ENCODE measurements at regions not wholly inside any gene's neighbourhood (a gene's known extent, or its start where the extent isn't known, plus 50 kb on each side); places are given as distances from the start of the nearest gene placed in this dataset.

GRCh38 chr2:128803222-128803621 lies 484.6 kb upstream of the HS6ST1 start:
- TF ChIP-seq CREM (IDR thresholded peaks at IDR 0.05; ENCODE audit: low read depth), result no peak
- DNase-seq (ENCODE audit: extremely low read depth in 1 of 4, low spot score in 3 of 4), result no peak
- H3K4me3 ChIP-seq, result no peak overlapping the region
- no TSS peak for BruUV-seq (replicated peaks)
- no peaks in the 10 kb centered on the region for H4K20me1 ChIP-seq (replicated peaks; ENCODE audit: control insufficient read depth, insufficient read depth, low read length)
- no peaks in the 10 kb centered on the region for H3K27me3 ChIP-seq (ENCODE audit: control insufficient read depth in 2 of 2, insufficient read depth in 2 of 2, low read length in 2 of 2)
- H3K9ac ChIP-seq (ENCODE audit: insufficient read depth in 1 of 2, low read depth in 2 of 2, low read length in 2 of 2), result no peak overlapping the region
- H3K4me2 ChIP-seq (ENCODE audit: insufficient read depth, low read length), result no peak overlapping the region
- no peak for ATAC-seq
- no peak overlapping the region for H3K27ac ChIP-seq (ENCODE audit: extremely low read depth, low read depth, low read length)
- intact Hi-C loops (cut with micrococcal nuclease), result no loop called here
- no peaks in the 10 kb centered on the region for H3K79me2 ChIP-seq (ENCODE audit: control insufficient read depth, insufficient read depth, low read length)
- no peaks in the 10 kb centered on the region for H3K36me3 ChIP-seq (ENCODE audit: control insufficient read depth, insufficient read depth, low read length)
- in situ Hi-C loops (cut with MboI), result no loop called here
- FAIRE-seq, result no peak
- CTCF ChIA-PET (ENCODE audit: low intra/inter-chr PET ratio), result no interaction called here
- H3K4me1 ChIP-seq (replicated peaks in 1 of 2; ENCODE audit: control insufficient read depth in 2 of 2, insufficient read depth in 2 of 2, low read length in 2 of 2), result no peaks in the 10 kb centered on the region
- POLR2A ChIA-PET, result no interaction called here
- H3K9me1 ChIP-seq (ENCODE audit: control insufficient read depth, insufficient read depth, low read length), result no peaks in the 10 kb centered on the region
- no peaks in the 10 kb centered on the region for H3K9me3 ChIP-seq (replicated peaks; ENCODE audit: control insufficient read depth, insufficient read depth, low read depth, low read length)
- WGBS (ENCODE audit: insufficient coverage, low coverage, missing lambda C conversion rate), result 0% methylated on average over 2 of the region's 2 CpGs
- no peak overlapping the region for H2AFZ ChIP-seq (ENCODE audit: low read depth, low read length)

- no peaks in the 10 kb centered on the region for H3K4me1 ChIP-seq (replicated peaks in 1 of 2; ENCODE audit: control insufficient read depth in 2 of 2, insufficient read depth in 2 of 2, low read length in 2 of 2)
- no peak for DNase-seq (ENCODE audit: extremely low read depth in 1 of 4, low spot score in 3 of 4)
- no peak overlapping the region for H3K27ac ChIP-seq (ENCODE audit: extremely low read depth, low read depth, low read length)
- no peaks in the 10 kb centered on the region for H3K79me2 ChIP-seq (ENCODE audit: control insufficient read depth, insufficient read depth, low read length)
- BruUV-seq (replicated peaks), result no TSS peak
- H4K20me1 ChIP-seq (replicated peaks; ENCODE audit: control insufficient read depth, insufficient read depth, low read length), result no peaks in the 10 kb centered on the region
- POLR2A ChIA-PET, result no interaction called here
- intact Hi-C loops (cut with micrococcal nuclease), result no loop called here
- CTCF ChIA-PET (ENCODE audit: low intra/inter-chr PET ratio), result no interaction called here
- TF ChIP-seq ZNF717 (CRISPR knock-in tag; IDR thresholded peaks at IDR 0.05), result no peak
- no peak for TF ChIP-seq MCM3 (IDR thresholded peaks at IDR 0.05)
- TF ChIP-seq MECOM (CRISPR knock-in tag; IDR thresholded peaks at IDR 0.05), result no peak
- TF ChIP-seq ZNF311 (CRISPR knock-in tag; IDR thresholded peaks at IDR 0.05), result no peak
- no peak for TF ChIP-seq ADNP (tag; IDR thresholded peaks at IDR 0.05)
- TF ChIP-seq PRMT5 (CRISPR knock-in tag; IDR thresholded peaks at IDR 0.05), result no peak
- no peak for TF ChIP-seq KDM2B (CRISPR knock-in tag; IDR thresholded peaks at IDR 0.05)
- no peak for TF ChIP-seq BHLHE40 (IDR thresholded peaks at IDR 0.05; ENCODE audit: low read length)
- no peaks in the 10 kb centered on the region for H3K9me1 ChIP-seq (ENCODE audit: control insufficient read depth, insufficient read depth, low read length)
- WGBS (ENCODE audit: insufficient coverage, low coverage, missing lambda C conversion rate), result 3% methylated on average over 2 of the region's 2 CpGs
- no peak overlapping the region for H3K4me3 ChIP-seq
- no peak overlapping the region for H3K4me2 ChIP-seq (ENCODE audit: insufficient read depth, low read length)
- in situ Hi-C loops (cut with MboI), result no loop called here
- FAIRE-seq, result no peak
- no peak overlapping the region for H3K9ac ChIP-seq (ENCODE audit: insufficient read depth in 1 of 2, low read depth in 2 of 2, low read length in 2 of 2)
- no peak for ATAC-seq
- H2AFZ ChIP-seq (ENCODE audit: low read depth, low read length), result no peak overlapping the region
- H3K27me3 ChIP-seq (ENCODE audit: control insufficient read depth in 2 of 2, insufficient read depth in 2 of 2, low read length in 2 of 2), result no peaks in the 10 kb centered on the region
- no peaks in the 10 kb centered on the region for H3K9me3 ChIP-seq (replicated peaks; ENCODE audit: control insufficient read depth, insufficient read depth, low read depth, low read length)
- no peaks in the 10 kb centered on the region for H3K36me3 ChIP-seq (ENCODE audit: control insufficient read depth, insufficient read depth, low read length)
Measured at GRCh38 chr2:128805237-128805636, 486.6 kb upstream of the HS6ST1 start.
